COLO829 (cell line): ENCODE measurements at regions not wholly inside any gene's neighbourhood (a gene's known extent, or its start where the extent isn't known, plus 50 kb on each side); places are given as distances from the start of the nearest gene placed in this dataset.
A peak's percentile ranks its signal among the peaks of the same experiment; 100 is the strongest.

Experiments used
- DNase-seq: peaks from one replicate; pipeline ENCODE4 v3.0.0; 2012; ENCODE audit warnings: low spot score

DNA sequence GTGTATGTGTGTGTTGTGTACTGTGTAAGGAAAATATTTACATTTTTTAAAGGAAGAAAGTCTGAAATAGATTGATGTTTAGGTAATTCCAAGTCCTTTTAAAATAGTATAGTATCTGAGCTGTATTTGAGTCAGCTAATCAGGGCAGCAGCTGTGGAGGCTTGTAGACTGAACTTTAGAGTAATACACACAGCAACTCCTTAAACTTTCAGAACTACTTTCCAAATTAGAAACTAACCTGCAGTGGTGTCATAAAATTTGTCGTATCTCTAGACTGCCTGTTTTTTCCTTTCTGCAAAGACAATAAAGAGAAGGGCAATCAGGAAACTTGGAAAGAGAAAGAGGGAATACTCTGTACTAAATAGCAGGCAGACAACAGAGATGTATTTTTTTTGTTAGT lies 391.0 kb upstream of the AZI2 start:
- no peak for DNase-seq

- no peak for DNase-seq
Measured at GRCh38 chr3:28743271-28743670, 394.6 kb upstream of the AZI2 start.

DNA sequence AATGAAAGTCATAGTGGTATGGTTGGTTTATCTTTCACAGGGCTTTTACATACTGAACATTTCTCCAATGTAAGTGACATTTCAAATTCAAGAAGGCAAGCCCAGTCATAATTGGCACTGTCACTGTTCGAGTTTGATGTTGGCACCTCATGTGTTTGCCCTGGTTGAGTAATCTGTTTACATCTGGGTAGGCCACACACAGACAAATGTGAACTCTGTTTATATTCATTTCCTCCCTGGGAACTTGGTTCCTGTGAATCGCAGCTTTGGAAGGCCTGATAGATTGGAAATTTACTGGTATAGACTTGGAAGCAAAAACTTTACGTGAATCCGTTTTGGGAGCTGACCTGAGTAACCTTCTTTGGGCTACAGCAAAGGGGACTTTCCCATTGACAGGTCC lies 395.2 kb upstream of the AZI2 start:
- DNase-seq = no peak

DNA sequence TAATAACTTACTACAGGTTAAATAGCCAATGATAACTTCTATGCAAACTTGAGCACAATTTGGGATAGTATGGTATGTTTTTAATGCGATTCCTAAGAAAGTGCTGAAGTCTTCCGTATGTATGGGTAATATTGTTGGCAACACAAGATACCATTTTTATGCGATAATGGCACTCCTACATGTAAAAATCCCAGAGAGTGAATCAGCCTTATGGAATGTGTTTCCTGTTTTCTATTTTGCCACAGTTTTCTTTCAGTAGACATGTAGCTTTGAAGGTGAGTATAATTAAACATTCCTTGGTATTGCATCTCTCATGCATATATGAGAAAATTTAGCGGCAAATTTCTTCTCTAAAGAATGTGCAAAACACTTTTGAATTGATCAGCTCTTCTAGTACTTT lies 396.8 kb upstream of the AZI2 start:
- DNase-seq = peak; percentile 67

DNA sequence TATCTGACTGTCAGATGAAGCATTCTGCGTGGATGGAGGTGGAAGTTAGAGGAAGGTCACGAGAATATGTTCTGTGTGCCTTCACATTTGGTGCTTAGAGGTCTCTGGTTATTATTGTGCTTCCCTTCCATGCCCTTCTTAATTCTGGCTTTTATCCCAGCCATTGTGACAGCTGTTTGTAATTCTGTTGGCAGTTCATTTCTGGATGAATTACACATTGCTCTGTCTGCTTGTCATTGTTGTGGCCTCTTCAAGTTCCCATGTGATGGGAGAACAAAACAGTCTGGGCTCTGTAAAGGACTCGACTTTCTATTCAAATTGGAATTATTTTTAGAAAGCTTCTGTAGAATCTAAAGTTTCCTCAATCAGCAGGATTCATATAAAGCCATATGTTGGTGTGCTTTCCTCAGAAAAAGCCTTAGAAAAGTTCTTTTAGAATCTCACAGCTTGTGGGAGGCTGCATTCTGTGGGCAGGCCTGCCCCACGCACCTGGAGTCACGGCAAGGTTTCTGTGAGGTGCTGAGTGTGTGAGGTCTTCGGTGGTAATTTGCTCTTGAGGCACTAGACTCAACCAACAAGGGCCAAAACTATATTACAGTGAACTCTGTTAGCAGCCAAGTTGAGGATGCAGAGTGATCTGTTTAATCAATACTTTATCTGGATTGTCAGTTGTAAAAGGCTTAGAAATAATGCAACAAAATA lies 397.4 kb upstream of the AZI2 start:
- no peak for DNase-seq

DNA sequence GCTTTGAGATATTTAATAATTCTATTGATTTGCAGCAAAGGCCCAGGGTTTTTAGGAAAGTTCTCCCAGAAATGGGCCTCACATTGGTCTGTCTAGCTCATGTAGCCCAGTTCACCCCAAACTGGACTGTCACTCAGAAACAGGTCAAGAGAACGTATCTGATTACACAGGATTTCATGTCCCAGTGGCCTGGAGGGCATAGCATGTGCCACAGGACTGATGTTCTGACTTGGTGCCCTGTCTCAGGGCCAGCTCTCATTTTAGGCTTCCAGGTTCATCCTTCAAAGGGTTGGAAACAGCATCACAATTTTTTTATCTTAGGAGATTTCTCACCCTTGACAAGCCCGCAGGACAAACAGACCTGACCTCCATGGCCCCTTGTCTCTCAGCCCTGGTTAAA lies 398.4 kb upstream of the AZI2 start:
- no peak for DNase-seq

GRCh38 chr3:28751864-28752263 lies 403.2 kb upstream of the AZI2 start:
- no peak for DNase-seq

GRCh38 chr3:28752290-28752689 lies 403.7 kb upstream of the AZI2 start:
- no peak for DNase-seq

- DNase-seq = no peak
Measured at GRCh38 chr3:28756056-28756455, 407.4 kb upstream of the AZI2 start.

GRCh38 chr3:28758115-28758514 lies 409.5 kb upstream of the AZI2 start:
- no peak for DNase-seq

- no peak for DNase-seq
Measured at GRCh38 chr3:28761375-28761774, 412.8 kb upstream of the AZI2 start.

DNA sequence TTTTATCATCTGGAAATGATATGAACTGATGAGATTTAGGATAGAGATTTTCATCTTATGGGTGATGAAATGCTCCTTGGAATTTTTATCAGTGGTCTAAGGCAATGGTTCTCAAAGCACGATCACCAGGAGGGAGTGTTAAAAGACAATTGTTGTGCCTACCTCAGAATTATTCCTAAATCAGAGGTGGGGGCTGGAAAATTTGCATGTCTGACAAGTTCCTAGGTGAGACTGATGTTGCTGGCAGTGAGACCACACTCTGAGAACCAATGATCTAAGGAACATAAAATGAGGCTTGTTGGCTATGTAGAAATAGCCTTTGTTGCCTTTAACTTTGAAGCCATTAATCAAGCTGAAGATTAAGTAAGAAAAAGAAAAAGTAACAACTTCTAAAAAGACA lies 416.6 kb upstream of the AZI2 start:
- no peak for DNase-seq

DNA sequence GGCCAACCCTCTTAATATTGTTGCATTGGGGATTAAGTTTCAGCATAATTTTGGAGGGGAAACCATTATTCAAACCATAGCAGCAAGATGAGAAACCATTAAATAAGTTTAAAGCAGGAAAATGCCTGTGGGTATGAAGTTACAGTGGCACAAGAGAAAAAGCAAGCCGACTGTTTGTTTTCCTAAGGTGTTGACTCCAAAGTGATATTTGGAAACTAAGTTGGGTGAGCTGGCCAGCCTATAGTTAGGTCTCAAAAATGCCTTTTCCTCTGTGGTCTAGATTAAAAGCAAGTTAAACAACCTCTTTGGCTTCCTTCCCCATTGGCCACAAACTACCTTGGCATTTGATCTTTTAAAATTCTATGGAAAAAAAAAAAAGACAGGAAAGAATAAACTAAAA lies 419.8 kb upstream of the AZI2 start:
- DNase-seq = no peak

GRCh38 chr3:28777806-28778475 lies 429.3 kb upstream of the AZI2 start:
- DNase-seq = no peak

DNA sequence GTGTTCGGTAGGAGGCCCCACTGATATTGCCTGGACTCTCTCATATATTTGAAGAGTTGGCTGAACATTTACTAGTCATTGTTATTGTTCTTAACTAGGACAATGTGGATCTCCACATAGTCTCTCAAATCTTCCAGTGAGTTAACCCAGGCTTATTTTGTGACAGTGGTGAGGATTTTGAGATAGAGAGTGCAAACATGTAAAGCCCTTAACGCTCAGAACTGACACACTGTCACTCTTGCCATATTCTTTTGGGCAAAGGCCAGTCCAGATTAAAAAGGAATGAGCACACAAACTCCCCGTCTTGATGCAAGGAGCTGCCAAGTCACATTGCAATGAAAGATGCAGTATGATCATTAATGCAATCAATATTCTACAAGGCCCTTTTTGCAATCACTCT lies 431.9 kb upstream of the AZI2 start:
- DNase-seq = no peak

- DNase-seq = no peak
Measured at GRCh38 chr3:28781053-28781452, 432.4 kb upstream of the AZI2 start.

- DNase-seq = no peak
Measured at GRCh38 chr3:28786446-28786845, 437.8 kb upstream of the AZI2 start.

- DNase-seq = no peak
Measured at GRCh38 chr3:28788571-28788970, 439.9 kb upstream of the AZI2 start.

GRCh38 chr3:28791713-28792255 lies 443.2 kb upstream of the AZI2 start:
- no peak for DNase-seq

GRCh38 chr3:28792604-28793003 lies 444.0 kb upstream of the AZI2 start:
- no peak for DNase-seq

GRCh38 chr3:28799084-28799483 lies 450.5 kb upstream of the AZI2 start:
- no peak for DNase-seq

DNA sequence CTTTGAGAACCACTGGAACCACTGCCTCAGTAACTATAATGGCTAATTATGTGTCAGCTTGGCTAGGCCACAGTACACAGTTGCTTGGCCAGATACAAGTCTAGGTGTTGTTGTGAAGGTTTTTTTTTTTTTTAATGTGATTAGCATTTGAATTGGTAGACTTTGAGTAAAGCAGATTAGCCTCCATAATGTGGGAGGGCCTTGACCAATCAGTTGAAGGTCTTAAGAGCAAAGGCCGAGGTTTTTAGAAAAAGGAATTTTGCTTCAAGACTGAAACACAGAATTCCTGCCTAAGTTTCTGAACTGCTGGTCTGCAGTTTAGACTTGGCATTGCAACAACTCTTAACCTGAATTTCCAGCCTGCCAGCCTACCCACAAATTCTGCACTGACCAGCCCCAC lies 451.6 kb upstream of the AZI2 start:
- DNase-seq = no peak

DNA sequence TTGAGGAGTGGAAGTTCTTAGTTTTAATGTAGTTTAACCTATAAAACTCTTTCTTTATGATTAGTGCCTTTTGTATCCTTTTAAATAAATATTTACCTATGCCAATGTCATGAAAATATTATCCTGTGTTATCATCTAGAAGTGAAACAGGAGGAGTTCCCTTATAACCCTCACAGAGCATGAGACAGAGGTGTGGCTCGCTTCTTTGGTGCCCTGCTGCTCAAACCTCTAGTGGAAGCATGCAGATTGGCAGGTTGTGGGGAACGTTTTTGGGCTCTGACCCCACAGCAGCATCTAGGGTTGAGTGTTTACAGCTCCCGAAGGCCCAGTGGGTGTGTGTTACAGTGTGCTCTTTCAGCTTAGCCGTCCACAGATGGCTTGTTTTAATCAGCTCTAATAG lies 459.4 kb upstream of the AZI2 start:
- no peak for DNase-seq

DNA sequence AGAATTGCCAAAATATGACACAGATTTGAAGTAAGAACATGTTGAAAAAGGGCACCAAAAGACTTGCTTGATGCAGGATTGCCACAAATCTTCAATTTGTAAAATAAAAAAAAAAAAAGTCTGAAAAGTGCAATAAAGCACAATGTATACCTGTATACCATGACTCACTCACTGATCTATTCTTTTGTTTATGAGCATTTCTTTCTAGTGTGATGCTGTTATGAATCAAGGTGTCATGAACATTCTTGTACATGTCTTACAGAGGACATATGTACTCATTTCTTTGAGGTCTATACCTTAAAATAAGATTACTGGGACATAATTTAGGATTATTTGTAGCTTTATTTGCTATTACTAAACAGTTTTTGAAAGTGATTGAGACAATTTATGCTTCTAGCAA lies 464.9 kb upstream of the RBMS3 start:
- no peak for DNase-seq
